DMS114 treated with DMSO at 0.1 percent for 48 hours (cell line): ENCODE measurements at regions not wholly inside any gene's neighbourhood (a gene's known extent, or its start where the extent isn't known, plus 50 kb on each side); places are given as distances from the start of the nearest gene placed in this dataset.

Experiments used
- DNase-seq: peaks from one replicate; lab custom pipeline; 2025; ENCODE audit not compliant: unreplicated experiment; lab: John Stamatoyannopoulos, UW

DNA sequence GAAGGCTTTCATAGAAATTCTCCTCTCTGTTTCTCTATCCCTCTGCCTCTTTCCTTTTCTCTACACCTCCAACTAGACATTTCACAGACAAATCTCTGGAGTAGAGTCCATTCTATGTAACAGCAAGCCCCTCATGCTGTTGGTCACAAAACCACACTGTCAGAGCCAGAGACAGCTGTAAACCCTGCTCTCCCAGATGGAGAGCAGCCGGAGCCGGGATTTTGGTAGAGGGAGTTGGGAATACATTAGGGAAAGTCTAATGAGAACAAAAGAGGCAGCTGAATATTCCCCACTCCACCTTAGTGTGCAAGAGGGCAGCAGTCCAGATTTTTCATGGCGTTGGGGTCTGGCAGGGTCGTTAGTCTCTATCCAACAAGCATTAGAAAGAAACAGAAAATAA is 68.3 kb upstream of the EDN1 start:
- DNase-seq: no peak

GRCh38 chr6:12222405-12223366 is 67.5 kb upstream of the EDN1 start:
- no peak for DNase-seq

GRCh38 chr6:12223383-12223782 is 66.8 kb upstream of the EDN1 start:
- no peak for DNase-seq

DNA sequence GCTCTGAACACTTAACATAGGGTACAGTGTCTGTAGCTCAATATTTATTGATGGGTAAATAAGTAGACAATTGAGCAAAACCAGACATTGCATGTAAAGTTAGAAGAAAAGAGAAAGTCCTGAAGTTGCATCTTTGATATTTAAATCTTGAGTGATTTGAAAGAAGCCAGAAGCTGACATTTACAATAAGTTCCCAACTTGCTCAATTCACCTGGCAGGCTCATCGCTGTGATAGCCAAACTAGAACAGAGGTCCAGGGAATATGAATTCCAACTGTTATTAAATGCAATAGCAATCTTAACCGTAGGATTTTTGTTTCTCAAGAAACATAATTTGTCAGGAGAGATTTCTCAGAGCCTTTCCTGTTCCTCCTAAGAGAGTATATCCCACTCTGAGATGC is 65.9 kb upstream of the EDN1 start:
- DNase-seq: no peak

DNA sequence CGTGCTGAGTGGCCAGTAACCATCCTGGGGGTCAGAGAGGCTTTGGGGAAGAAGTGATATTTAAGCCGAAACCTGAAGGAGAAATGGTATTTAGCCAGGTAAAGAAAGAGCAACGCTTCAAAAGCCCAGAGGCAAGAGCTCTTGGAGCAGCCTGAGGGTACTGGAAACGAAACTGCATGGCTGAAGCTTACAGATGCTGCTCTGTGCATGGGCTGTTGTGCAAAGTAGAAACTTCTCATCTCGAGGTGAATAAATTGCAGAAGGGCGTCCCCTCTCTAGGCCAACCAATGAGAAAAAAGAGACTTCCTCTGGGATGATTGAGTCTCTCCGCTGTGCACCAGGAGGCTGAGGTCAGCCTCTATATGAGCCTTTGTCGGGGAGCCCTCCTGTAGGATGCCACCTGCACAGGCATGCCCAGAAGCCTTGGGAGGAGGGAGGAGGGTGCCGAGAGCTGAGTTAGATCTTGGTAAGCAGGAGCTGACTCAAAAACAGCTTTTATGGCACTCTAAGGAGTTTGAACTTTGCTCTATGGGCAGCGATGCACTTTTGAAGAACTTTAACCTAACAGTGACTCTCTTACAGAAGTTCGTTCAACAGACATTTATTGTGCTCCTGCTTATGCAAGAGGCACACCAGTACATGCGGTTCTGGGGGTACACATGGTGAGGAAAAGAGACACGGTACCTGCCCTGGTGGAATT is 61.6 kb upstream of the EDN1 start:
- DNase-seq: no peak

GRCh38 chr6:12229332-12229731 is 60.8 kb upstream of the EDN1 start:
- no peak for DNase-seq

DNA sequence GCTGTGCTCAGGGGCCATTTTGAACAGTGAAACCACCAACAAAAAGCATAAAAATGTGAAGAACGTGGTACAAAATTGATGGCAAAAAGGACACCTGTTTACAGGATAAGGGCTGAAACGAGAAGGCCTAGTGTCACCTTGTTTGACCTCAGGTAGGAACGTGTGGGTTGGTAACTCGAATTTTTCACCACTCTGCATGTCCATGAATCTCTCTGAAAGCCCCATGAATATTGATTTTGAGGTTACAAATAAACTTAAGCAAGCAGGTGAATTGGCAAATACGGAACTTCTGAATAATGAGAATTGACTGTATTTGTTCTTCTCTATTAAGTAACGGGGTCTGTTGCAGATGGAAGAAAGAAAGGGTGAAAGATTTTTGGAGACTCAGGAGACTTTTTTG is 59.6 kb upstream of the EDN1 start:
- DNase-seq: no peak

- no peak for DNase-seq
Measured at GRCh38 chr6:12232339-12232738, 57.8 kb upstream of the EDN1 start.

GRCh38 chr6:12232821-12233220 is 57.3 kb upstream of the EDN1 start:
- no peak for DNase-seq

DNA sequence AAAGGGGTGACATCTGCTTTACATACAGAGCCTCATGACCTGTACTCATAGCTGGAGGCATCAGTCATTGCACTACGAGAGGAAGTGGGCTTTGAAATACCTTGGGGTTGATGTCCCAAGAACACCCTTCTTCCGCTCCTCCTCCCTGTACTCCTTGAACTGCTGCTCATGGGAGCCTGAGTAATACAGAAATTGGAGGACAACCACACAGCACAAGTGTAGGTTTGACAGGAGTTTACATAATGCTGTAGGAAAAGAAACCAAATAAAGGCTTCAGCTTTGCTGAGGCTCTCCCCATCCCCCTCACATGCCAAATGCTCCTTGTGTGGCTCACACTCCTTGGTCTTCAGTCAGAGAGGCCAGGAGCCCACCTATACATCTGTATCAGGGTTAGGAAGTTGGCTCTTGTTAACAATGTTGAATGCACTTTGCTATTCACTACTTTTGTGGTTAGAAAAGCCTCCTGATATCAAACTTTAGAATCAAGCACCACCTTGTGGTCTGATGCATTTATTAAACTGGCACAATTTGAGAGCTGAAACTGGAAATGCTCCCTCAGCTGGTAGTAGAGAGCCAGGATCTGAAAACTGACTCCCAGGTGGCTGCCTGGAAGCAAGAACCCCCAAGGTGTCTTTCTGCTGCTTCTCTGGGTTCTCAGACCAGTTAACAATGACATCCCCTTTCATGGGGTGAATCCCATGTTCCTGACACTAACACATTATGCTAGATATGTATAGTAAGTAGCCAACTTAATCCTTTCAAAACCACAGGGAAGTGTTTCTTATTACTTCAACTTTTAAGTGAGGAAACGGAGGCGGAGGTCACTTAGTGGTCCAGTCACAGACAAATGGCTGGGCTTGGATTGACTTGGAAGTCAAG is 56.2 kb upstream of the EDN1 start:
- DNase-seq: peak; percentile 83

DNA sequence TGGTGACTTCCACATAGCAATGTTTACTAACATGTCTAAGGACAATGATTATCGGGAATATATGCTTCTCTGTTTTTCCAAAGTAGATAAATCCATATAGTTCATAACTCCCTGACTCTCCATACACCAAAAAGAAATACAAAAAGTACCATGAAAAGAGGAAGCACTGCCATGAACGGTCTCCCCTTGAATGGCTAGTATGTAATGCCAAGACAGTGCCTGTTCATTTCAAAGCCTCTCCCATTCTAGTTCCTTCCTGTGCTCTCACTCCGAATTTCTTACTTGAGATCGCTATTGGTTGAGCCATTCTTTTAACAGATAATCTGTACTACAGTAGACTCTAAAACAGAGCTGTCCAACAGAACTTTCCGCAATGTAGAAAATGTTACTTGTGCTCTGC is 54.8 kb upstream of the EDN1 start:
- no peak for DNase-seq

DNA sequence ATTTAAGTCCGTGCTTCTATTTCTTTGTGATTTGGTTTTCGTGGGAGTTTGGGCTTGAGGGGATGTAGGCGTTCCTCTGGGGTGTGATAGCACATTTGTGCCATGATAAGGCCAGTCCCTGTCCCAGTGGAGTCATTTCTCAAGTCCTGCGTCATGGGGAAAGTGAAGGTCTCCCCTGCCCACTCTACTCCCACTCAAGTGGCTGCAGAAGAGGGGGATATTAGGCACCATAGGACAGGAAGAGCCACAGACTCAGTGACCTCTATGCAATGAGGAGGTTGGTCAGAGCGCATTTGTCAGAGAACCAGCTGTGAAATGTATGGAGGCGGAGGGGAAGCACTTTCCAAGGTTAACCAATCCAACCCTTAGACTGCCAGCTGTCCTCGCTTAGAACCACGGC is 51.9 kb upstream of the EDN1 start:
- DNase-seq: no peak
